ENCODE measurements at regions not wholly inside any gene's neighbourhood (a gene's known extent, or its start where the extent isn't known, plus 50 kb on each side); places are given as distances from the start of the nearest gene placed in this dataset.
"Not testable (repeated sequence)": the region's sequence is repeated elsewhere in the genome, so short reads cannot be mapped to it uniquely, and the experiment has no call there.

- Mint-ChIP-seq H3K36me3 (no peaks in the 10 kb centered on the region), H3K27ac (no peak overlapping the region), H3K4me1 (no peaks in the 10 kb centered on the region), H3K4me3 (no peak overlapping the region), H3K27me3 (ENCODE audit: low read depth in 3 of 3) (peaks cover 0 to 2% (median 1%) of the 10 kb centered on the region in 3 donors), H3K9me3 (peaks cover 10 to 32% (median 16%) of the 10 kb centered on the region in 6 donors)
- no peak for DNase-seq
Observed at GRCh38 chr10:64840341-64840740, 1319.1 kb downstream of the REEP3 start.

- Mint-ChIP-seq H3K4me1 (no peaks in the 10 kb centered on the region), H3K27me3 (ENCODE audit: low read depth in 3 of 3) (no peaks in the 10 kb centered on the region), H3K27ac (no peak overlapping the region), H3K4me3 (no peak overlapping the region), H3K36me3 (no peaks in the 10 kb centered on the region), H3K9me3 (peaks cover 2 to 31% (median 16%) of the 10 kb centered on the region in 6 donors)
- DNase-seq: no peak
Observed at GRCh38 chr10:64846700-64847099, 1325.5 kb downstream of the REEP3 start.

DNA sequence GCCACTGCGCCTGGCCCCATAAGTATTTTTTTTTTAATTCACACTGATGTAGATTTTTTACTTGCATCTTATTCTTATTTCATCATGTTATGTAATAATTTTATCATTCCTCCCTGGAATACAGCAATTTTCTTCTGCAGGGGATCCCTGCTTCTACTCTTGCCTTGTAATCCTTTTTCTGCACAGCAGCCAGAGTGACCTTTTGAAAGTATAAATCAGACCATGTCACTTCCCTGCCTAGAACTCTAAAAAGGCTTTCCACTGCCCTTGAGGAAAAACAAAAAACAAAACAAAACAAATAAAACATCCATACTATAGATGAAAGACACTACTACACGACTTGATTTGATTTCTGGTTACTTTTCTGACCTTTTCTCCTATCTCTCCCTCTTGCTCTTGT is 1334.7 kb downstream of the REEP3 start:
- no peaks in the 10 kb centered on the region for H3K36me3 Mint-ChIP-seq
- no peaks in the 10 kb centered on the region for H3K4me1 Mint-ChIP-seq
- no peak overlapping the region for H3K4me3 Mint-ChIP-seq
- H3K9me3 Mint-ChIP-seq: peaks cover 6 to 23% (median 10%) of the 10 kb centered on the region in 6 donors
- H3K27me3 Mint-ChIP-seq (ENCODE audit: low read depth in 3 of 3): peaks cover 0 to 4% (median 0%) of the 10 kb centered on the region in 3 donors
- no peak overlapping the region for H3K27ac Mint-ChIP-seq
- DNase-seq: no peak

GRCh38 chr10:64859911-64860310 is 1338.7 kb downstream of the REEP3 start:
- no peak overlapping the region for H3K27ac Mint-ChIP-seq
- H3K9me3 Mint-ChIP-seq: peaks cover 8 to 32% (median 19%) of the 10 kb centered on the region in 6 donors
- H3K4me1 Mint-ChIP-seq: no peaks in the 10 kb centered on the region
- H3K4me3 Mint-ChIP-seq: no peak overlapping the region
- no peak for DNase-seq
- peaks cover 0 to 2% (median 0%) of the 10 kb centered on the region in 3 donors for H3K27me3 Mint-ChIP-seq (ENCODE audit: low read depth in 3 of 3)
- no peaks in the 10 kb centered on the region for H3K36me3 Mint-ChIP-seq

- Mint-ChIP-seq H3K4me3 (no peak overlapping the region), H3K36me3 (no peaks in the 10 kb centered on the region), H3K9me3 (peaks cover 8 to 47% (median 20%) of the 10 kb centered on the region in 6 donors), H3K4me1 (no peaks in the 10 kb centered on the region), H3K27me3 (ENCODE audit: low read depth in 3 of 3) (no peaks in the 10 kb centered on the region), H3K27ac (no peak overlapping the region)
- DNase-seq: no peak
Observed at GRCh38 chr10:64863836-64864235, 1342.6 kb downstream of the REEP3 start.

DNA sequence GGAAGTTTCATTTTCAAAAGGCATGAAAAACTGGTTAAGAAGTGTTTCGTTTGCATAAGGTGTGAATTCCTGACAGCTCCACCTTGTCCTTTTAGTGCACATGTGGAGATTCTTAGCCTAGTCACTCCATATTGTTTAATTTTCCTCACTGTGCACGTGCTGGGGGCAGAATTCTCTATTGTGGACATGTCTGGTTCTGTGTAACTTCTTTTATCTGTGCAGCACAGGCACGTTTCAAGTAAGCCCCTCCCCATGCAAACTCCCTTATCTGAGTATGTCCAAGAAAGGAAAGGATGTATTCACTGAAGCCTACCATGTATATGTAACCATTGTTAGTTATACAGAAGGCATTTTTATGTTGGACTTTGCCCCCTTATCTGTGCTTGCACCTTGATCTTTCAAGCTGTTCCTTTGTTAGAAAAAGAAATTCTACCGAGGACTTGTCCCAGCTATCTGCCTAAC is 1346.3 kb downstream of the REEP3 start:
- H3K36me3 Mint-ChIP-seq: peaks cover 0 to 2% (median 0%) of the 10 kb centered on the region in 3 donors
- H3K27me3 Mint-ChIP-seq (ENCODE audit: low read depth in 3 of 3): no peaks in the 10 kb centered on the region
- no peak overlapping the region for H3K27ac Mint-ChIP-seq
- no peak for DNase-seq
- H3K9me3 Mint-ChIP-seq: peaks cover 8 to 41% (median 15%) of the 10 kb centered on the region in 6 donors
- no peaks in the 10 kb centered on the region for H3K4me1 Mint-ChIP-seq
- H3K4me3 Mint-ChIP-seq: no peak overlapping the region

DNA sequence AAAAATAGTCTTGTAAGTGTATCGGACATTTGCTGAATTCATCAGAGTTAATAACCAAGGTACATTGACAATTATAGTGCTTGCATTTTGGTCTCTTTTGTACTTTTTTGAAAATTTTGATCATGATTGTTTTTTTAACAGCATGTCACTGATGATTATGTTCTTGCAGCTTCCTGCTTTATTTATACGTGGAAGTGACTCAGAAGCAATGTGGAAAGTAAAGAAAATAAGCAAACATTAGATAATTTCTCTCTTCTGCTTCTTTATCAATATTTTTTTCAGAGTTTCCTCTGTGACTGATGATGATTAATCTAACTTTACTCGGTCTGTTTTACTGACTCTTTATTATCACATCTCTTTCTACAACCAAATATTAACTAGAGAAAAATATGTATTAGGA is 1351.9 kb downstream of the REEP3 start:
- Mint-ChIP-seq H3K9me3 (peaks cover 10 to 44% (median 19%) of the 10 kb centered on the region in 6 donors), H3K27ac (no peak overlapping the region), H3K4me1 (no peaks in the 10 kb centered on the region), H3K27me3 (ENCODE audit: low read depth in 3 of 3) (no peaks in the 10 kb centered on the region), H3K4me3 (no peak overlapping the region), H3K36me3 (peaks cover 0 to 3% (median 0%) of the 10 kb centered on the region in 3 donors)
- no peak for DNase-seq

DNA sequence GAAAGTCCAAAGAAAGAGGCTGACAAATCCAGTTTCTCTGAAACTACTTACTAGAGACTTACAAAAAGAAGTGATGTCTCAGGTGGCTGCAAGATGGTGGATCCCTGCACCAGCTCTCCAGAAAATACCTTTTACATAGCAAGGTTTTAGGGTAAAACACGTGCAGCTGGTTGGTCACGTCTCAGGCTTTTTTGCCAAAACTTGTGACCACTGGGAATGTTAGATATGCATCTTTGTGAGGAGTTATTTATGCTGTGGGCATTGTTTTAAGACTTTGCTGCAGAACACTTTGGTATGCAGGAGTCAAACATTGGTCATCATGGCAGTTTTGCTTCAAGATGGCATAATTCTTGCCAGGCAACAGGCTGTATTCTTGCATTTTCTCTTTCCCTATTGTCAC is 1352.8 kb downstream of the REEP3 start:
- no peak for DNase-seq
- H3K27ac Mint-ChIP-seq: no peak overlapping the region
- H3K4me1 Mint-ChIP-seq: no peaks in the 10 kb centered on the region
- peaks cover 0 to 3% (median 0%) of the 10 kb centered on the region in 3 donors for H3K36me3 Mint-ChIP-seq
- H3K9me3 Mint-ChIP-seq: peaks cover 8 to 37% (median 18%) of the 10 kb centered on the region in 6 donors
- H3K27me3 Mint-ChIP-seq (ENCODE audit: low read depth in 3 of 3): no peaks in the 10 kb centered on the region
- H3K4me3 Mint-ChIP-seq: no peak overlapping the region

DNA sequence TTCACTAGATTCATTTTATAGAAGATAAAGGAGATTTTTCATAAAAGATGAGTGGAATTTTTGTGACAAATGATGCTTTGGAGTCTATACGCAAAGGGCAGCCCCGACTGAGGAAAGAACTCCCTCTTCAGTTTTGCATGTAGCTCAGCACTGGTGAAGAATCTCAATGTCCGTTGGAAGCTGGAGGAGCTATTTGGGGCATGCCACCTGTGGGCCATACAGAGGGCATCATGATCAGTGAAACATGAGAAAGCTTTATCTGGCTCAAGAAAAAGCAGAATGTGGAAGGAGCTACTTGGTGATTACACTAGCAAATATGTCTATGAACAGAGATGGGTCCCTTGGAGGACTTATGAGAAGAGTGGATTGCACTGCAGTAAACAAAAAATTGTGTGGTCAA is 1359.3 kb downstream of the REEP3 start:
- no peaks in the 10 kb centered on the region for H3K36me3 Mint-ChIP-seq
- H3K9me3 Mint-ChIP-seq: peaks cover 7 to 34% (median 19%) of the 10 kb centered on the region in 6 donors
- H3K4me3 Mint-ChIP-seq: no peak overlapping the region
- no peak for DNase-seq
- peaks cover 0 to 4% (median 0%) of the 10 kb centered on the region in 3 donors for H3K27me3 Mint-ChIP-seq (ENCODE audit: low read depth in 3 of 3)
- no peaks in the 10 kb centered on the region for H3K4me1 Mint-ChIP-seq
- H3K27ac Mint-ChIP-seq: no peak overlapping the region

DNA sequence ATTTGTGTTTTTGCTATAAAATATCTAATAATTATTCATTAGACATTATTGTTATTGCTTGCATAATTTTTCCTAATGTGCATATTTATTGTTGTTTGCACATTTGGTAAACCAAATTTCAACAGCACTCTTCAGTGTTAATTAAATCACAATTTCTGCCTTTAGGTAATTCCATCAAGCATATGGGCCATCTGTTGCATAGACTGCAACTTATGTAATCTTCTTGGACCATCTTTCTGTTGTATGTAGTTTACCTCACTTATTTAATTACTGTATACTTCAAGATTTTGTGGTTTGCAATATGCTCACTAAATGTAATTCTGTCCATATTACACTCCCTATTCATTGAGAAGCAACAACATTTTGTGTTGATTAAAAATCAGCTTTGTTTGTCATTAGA is 1360.1 kb downstream of the REEP3 start:
- Mint-ChIP-seq H3K4me3 (no peak overlapping the region), H3K4me1 (no peaks in the 10 kb centered on the region), H3K36me3 (no peaks in the 10 kb centered on the region), H3K9me3 (peaks cover 9 to 38% (median 22%) of the 10 kb centered on the region in 6 donors), H3K27me3 (ENCODE audit: low read depth in 3 of 3) (peaks cover 0 to 4% (median 0%) of the 10 kb centered on the region in 3 donors), H3K27ac (no peak overlapping the region)
- DNase-seq: no peak

GRCh38 chr10:64896582-64896981 is 1375.4 kb downstream of the REEP3 start:
- H3K27ac Mint-ChIP-seq: no peak overlapping the region
- H3K27me3 Mint-ChIP-seq (ENCODE audit: low read depth in 3 of 3): peaks cover 0 to 3% (median 0%) of the 10 kb centered on the region in 3 donors
- H3K9me3 Mint-ChIP-seq: peaks cover 17 to 76% (median 32%) of the 10 kb centered on the region in 6 donors

GRCh38 chr10:64906311-64906710 is 1385.1 kb downstream of the REEP3 start:
- not testable (repeated sequence) for H3K36me3 Mint-ChIP-seq, H3K4me3 Mint-ChIP-seq

More at GRCh38 chr10:64896582-64896981, 1375.4 kb downstream of the REEP3 start:
- DNase-seq: no peak
- H3K4me1 Mint-ChIP-seq: no peaks in the 10 kb centered on the region
- H3K36me3 Mint-ChIP-seq: peaks cover 0 to 3% (median 0%) of the 10 kb centered on the region in 3 donors
- no peak overlapping the region for H3K4me3 Mint-ChIP-seq

DNA sequence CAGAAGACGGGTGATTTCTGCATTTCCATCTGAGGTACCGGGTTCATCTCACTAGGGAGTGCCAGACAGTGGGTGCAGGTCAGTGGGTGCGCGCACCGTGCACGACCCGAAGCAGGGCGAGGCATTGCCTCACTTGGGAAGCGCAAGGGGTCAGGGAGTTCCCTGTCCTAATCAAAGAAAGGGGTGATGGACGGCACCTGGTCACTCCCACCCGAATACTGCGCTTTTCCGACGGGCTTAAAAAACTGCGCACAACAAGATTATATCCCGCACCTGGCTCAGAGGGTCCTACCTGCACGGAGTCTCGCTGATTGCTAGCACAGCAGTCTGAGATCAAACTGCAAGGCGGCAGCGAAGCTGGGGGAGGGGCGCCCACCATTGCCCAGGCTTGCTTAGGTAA is 1403.1 kb downstream of the REEP3 start:
- not testable (repeated sequence) for DNase-seq; H3K27me3 Mint-ChIP-seq (ENCODE audit: low read depth in 3 of 3); H3K27ac Mint-ChIP-seq; H3K4me1 Mint-ChIP-seq; H3K4me3 Mint-ChIP-seq; H3K36me3 Mint-ChIP-seq
- peaks cover 6 to 39% (median 31%) of the 10 kb centered on the region in 6 donors for H3K9me3 Mint-ChIP-seq

More at GRCh38 chr10:64906311-64906710, 1385.1 kb downstream of the REEP3 start:
- H3K27me3 Mint-ChIP-seq (ENCODE audit: low read depth in 3 of 3); H3K4me1 Mint-ChIP-seq; H3K27ac Mint-ChIP-seq; DNase-seq: not testable (repeated sequence)
- H3K9me3 Mint-ChIP-seq: peaks cover under 1 to 46% (median 18%) of the 10 kb centered on the region in 6 donors

GRCh38 chr10:64952042-64952441 is 1430.8 kb downstream of the REEP3 start:
- Mint-ChIP-seq H3K4me1 (no peaks in the 10 kb centered on the region), H3K27ac (no peak overlapping the region), H3K9me3 (peaks cover 17 to 71% (median 56%) of the 10 kb centered on the region in 6 donors)

GRCh38 chr10:64956441-64956840 is 1435.2 kb downstream of the REEP3 start:
- Mint-ChIP-seq H3K36me3 (no peaks in the 10 kb centered on the region), H3K27ac (no peak overlapping the region), H3K9me3 (peaks cover 8 to 61% (median 42%) of the 10 kb centered on the region in 6 donors), H3K4me1 (no peaks in the 10 kb centered on the region), H3K27me3 (ENCODE audit: low read depth in 3 of 3) (peaks cover 0 to 1% (median 0%) of the 10 kb centered on the region in 3 donors), H3K4me3 (no peak overlapping the region)
- DNase-seq: no peak

More at GRCh38 chr10:64952042-64952441, 1430.8 kb downstream of the REEP3 start:
- Mint-ChIP-seq H3K4me3 (no peak overlapping the region), H3K27me3 (ENCODE audit: low read depth in 3 of 3) (peaks cover 0 to 1% (median 0%) of the 10 kb centered on the region in 3 donors), H3K36me3 (no peaks in the 10 kb centered on the region)
- no peak for DNase-seq

All from immature natural killer cell (primary cell).